ENCODE measurements at regions not wholly inside any gene's neighbourhood (a gene's known extent, or its start where the extent isn't known, plus 50 kb on each side); places are given as distances from the start of the nearest gene placed in this dataset.

DNA sequence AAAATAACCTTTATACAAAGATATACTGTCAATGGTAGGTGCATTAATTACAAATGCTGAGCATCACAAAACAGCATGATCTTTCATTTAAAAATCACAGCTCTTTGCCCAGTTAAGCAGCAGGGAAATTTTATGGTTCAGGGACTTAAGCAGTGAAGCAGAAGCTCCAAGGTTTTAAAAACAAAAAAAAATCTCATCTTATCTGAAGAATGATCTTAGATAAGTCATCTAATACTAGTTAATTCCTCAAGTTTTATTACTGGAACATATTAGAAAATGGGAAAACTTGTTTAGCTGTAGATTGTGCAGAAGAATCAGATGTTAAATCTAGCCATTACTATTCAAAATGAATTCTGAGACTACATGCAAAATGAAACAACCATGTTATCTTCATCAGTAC lies 289.9 kb downstream of the GASK1B start:
- Mint-ChIP-seq H3K36me3 (ENCODE audit: low read depth) (no peaks in the 10 kb centered on the region), H3K4me1 (ENCODE audit: low read depth) (no peaks in the 10 kb centered on the region), H3K27ac (no peak overlapping the region), H3K9me3 (no peaks in the 10 kb centered on the region), H3K4me3 (no peak overlapping the region), H3K27me3 (ENCODE audit: low read depth) (no peaks in the 10 kb centered on the region)
- intact Hi-C loops (cut with micrococcal nuclease) = no loop called here
- DNase-seq = no peak
- CTCF ChIA-PET = no interaction called here

DNA sequence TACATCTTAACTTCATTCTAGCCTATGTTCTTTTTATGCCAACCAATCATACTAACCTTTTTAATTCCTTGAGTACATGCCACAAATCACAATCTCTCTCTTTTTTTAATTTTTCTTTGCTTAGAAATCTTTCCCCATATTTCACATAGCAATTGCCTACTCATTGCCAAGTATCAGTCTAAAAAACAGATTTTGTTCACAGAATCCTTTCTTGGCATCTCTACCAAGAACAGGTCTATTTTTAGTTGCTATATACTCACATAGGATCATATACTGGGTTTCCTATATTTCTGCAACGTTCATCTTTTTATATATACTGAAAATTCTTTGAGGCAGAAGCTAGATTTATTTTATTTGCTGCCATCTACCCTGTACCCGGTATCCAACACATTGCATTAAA lies 292.1 kb downstream of the GASK1B start:
- Mint-ChIP-seq H3K4me3 (no peak overlapping the region), H3K4me1 (ENCODE audit: low read depth) (no peaks in the 10 kb centered on the region), H3K27ac (no peak overlapping the region), H3K9me3 (peaks cover 5% of the 10 kb centered on the region), H3K27me3 (ENCODE audit: low read depth) (no peaks in the 10 kb centered on the region), H3K36me3 (ENCODE audit: low read depth) (no peaks in the 10 kb centered on the region)
- CTCF ChIA-PET = no interaction called here
- intact Hi-C loops (cut with micrococcal nuclease) = no loop called here
- DNase-seq = no peak

DNA sequence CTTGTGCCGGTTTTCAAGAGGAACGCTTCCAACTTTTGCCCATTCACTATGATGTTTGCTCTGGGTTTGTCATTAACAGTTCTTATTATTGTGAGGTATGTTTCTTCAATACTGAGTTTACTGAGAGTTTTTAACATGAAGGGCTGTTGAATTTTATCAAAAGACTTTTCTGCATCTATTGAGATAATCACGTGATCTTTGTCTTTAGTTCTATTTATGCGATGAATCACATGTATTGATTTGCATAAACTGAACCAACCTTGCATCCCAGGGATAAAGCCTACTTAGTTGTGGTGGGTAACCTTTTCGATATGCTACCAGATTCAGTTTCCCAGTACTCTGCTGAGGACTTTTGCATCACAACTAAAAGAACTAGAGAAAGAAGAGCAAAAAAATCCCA lies 318.0 kb downstream of the GASK1B start:
- no peaks in the 10 kb centered on the region for H3K36me3 Mint-ChIP-seq (ENCODE audit: low read depth)
- H3K27me3 Mint-ChIP-seq (ENCODE audit: low read depth) = no peaks in the 10 kb centered on the region
- intact Hi-C loops (cut with micrococcal nuclease) = no loop called here
- CTCF ChIA-PET = no interaction called here
- H3K27ac Mint-ChIP-seq = no peak overlapping the region
- peaks cover 5% of the 10 kb centered on the region for H3K9me3 Mint-ChIP-seq
- no peak for DNase-seq
- no peaks in the 10 kb centered on the region for H3K4me1 Mint-ChIP-seq (ENCODE audit: low read depth)
- no peak overlapping the region for H3K4me3 Mint-ChIP-seq

DNA sequence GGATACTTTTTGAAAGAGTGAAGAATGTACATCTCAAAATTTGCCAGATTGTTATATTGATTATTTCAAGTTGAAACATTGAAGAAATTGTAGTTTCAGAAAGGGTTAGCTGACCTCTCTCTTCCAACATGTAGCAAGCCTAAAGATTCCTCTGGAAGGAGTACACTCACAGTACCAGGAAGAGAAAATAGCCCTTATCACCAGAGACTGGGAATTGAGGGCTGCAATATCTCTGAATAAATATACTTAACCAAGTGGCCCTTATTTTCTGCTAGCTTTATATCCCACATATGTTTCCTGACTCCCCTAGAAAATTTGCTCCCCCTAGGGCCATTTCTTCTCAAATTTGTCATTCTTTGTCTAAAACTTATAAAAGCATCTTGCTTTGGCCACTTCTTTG lies 332.2 kb downstream of the GASK1B start:
- CTCF ChIA-PET = no interaction called here
- no peak for DNase-seq
- Mint-ChIP-seq H3K4me1 (ENCODE audit: low read depth) (no peaks in the 10 kb centered on the region), H3K27me3 (ENCODE audit: low read depth) (no peaks in the 10 kb centered on the region), H3K27ac (no peak overlapping the region), H3K36me3 (ENCODE audit: low read depth) (no peaks in the 10 kb centered on the region), H3K9me3 (peaks cover 1% of the 10 kb centered on the region), H3K4me3 (no peak overlapping the region)
- intact Hi-C loops (cut with micrococcal nuclease) = no loop called here

DNA sequence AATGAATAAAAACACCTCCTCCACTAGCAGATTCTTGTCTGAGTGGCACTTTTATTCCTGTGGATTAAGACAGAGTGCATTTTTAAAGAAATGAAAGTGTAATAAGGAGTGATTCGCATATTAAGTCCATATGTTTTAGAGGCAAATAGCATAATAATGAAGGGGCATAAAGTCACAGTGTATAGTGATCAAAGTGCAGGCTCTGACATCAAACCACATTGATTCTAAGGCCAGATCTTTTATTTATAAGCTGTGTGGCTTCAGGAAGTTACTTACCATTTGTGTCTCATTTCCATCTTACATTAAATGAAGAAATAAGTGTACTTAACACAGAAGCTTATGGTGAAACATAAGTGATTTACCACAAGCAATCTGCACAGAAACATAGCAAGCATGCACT lies 332.8 kb downstream of the GASK1B start:
- Mint-ChIP-seq H3K27me3 (ENCODE audit: low read depth) (no peaks in the 10 kb centered on the region), H3K4me1 (ENCODE audit: low read depth) (no peaks in the 10 kb centered on the region), H3K9me3 (peaks cover 1% of the 10 kb centered on the region), H3K36me3 (ENCODE audit: low read depth) (no peaks in the 10 kb centered on the region), H3K27ac (no peak overlapping the region), H3K4me3 (no peak overlapping the region)
- intact Hi-C loops (cut with micrococcal nuclease) = no loop called here
- CTCF ChIA-PET = no interaction called here
- DNase-seq = no peak

DNA sequence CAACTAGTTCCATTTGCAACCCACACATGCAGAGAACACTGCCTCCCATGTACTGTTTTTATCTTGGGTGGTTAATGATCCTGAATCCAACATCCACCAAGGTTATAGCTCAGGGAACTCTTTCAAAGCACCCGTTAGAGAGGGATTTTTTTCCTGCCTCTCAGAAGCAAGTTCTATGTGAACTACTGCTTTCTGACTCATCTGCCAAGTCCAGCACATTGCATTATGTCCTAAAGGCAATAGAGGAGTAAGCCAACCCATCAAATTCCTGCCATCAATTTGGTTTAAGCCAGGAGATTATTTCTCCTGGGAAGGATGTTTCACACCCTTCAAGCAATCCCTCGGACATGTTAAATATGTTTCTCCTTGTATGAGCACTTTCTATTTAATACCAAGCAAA lies 334.5 kb downstream of the GASK1B start:
- Mint-ChIP-seq H3K27me3 (ENCODE audit: low read depth) (no peaks in the 10 kb centered on the region), H3K4me1 (ENCODE audit: low read depth) (no peaks in the 10 kb centered on the region), H3K27ac (no peak overlapping the region), H3K9me3 (peaks cover 1% of the 10 kb centered on the region), H3K36me3 (ENCODE audit: low read depth) (no peaks in the 10 kb centered on the region), H3K4me3 (no peak overlapping the region)
- intact Hi-C loops (cut with micrococcal nuclease) = no loop called here
- CTCF ChIA-PET = no interaction called here
- no peak for DNase-seq

DNA sequence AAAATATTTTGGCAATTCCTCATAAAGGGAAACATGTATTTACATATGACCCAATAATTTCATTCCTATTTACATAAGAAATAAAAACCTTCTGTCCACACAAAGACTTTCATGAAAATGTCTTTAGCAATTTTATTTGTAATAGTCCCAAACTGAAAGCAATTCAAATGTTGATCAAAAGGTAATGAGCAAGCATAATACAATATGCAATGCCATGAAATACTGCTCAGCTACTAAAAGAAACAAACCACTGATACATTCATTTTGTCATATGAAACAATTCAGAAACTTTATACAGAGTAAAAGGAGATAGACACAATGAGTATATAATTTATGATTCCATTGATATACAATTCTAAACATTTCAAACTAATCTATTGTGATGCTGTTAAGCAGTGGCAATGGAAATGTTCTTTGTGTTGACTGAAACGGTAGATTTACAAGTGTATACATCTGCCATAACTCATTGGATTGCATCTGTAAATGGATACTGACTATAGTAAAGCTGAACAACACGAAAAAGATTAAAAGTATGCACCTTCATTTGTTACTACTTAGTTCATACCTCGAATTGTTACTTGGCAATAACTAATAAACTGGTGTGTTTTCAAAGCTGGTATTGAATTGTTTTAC lies 335.6 kb downstream of the GASK1B start:
- no peak for DNase-seq
- Mint-ChIP-seq H3K4me3 (no peak overlapping the region), H3K36me3 (ENCODE audit: low read depth) (no peaks in the 10 kb centered on the region), H3K4me1 (ENCODE audit: low read depth) (no peaks in the 10 kb centered on the region), H3K27me3 (ENCODE audit: low read depth) (no peaks in the 10 kb centered on the region), H3K9me3 (peaks cover 1% of the 10 kb centered on the region), H3K27ac (no peak overlapping the region)
- CTCF ChIA-PET = no interaction called here
- intact Hi-C loops (cut with micrococcal nuclease) = no loop called here

DNA sequence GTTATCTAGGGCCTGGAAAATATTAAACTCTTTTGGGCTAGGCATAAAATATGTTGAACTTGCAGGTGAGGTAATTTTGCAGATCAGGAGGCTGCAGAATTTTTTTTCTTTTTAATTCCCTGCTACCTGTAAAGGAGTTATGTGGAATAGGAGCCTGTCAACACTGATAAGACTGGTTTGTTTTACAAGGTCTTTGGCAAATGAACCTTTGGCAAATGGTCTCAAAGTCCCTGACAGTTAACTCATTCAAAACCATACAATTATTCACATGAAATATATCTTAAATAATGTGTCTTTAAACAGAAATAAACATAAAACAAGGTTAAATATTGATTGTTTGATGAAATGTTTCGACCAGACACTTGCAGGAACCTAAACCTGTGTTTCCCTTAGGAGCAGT lies 340.2 kb downstream of the GASK1B start:
- CTCF ChIA-PET = no interaction called here
- no peaks in the 10 kb centered on the region for H3K36me3 Mint-ChIP-seq (ENCODE audit: low read depth)

DNA sequence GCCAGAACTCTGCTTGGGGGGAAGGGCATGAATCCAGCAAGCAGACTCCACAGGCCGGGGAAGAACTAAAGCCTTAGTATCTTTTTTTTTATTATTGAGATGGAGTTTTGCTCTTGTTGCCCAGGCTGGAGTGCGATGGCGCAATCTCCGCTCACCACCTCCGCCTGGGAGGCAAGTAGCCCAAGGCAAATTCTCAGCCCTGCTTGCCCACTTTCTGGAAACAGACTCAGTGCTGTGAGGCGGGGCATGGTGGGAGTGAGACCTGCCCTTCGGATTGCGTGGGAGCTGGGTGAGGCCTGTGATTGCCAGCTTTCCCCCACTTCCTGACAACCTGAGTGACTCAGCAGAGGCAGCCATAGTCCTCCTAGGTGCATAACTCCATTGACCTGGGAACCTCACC lies 348.8 kb downstream of the GASK1B start:
- no peak overlapping the region for H3K27ac Mint-ChIP-seq
- CTCF ChIA-PET = no interaction called here
- intact Hi-C loops (cut with micrococcal nuclease) = no loop called here

More for the DNA sequence above, 340.2 kb downstream of the GASK1B start:
- no peak overlapping the region for H3K27ac Mint-ChIP-seq
- DNase-seq = no peak
- H3K27me3 Mint-ChIP-seq (ENCODE audit: low read depth) = no peaks in the 10 kb centered on the region
- no peak overlapping the region for H3K4me3 Mint-ChIP-seq
- intact Hi-C loops (cut with micrococcal nuclease) = no loop called here
- no peaks in the 10 kb centered on the region for H3K4me1 Mint-ChIP-seq (ENCODE audit: low read depth)
- H3K9me3 Mint-ChIP-seq = peaks cover 10% of the 10 kb centered on the region

DNA sequence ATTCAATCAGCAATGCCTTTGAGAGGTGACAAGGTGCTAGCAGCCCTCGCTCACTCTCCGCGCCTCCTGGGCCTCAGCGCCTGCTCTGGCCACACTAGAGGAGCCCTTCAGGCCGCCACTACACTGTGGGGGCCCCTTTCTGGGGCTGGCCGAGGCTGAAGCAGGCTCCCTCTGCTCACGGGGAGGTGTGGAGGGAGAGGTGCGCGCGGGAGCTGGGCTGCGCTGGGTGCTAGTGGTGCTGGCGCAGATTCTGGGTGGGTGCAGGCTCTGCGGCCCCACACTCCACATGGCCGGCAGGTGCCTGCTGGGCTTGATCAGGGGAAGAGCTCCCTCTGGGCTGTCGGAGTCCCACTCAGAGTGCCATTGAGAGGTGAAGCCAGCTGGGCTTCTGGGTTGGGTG lies 351.0 kb downstream of the GASK1B start:
- Mint-ChIP-seq H3K4me3 (no peak overlapping the region), H3K9me3 (peaks cover 4% of the 10 kb centered on the region), H3K4me1 (ENCODE audit: low read depth) (no peaks in the 10 kb centered on the region), H3K36me3 (ENCODE audit: low read depth) (no peaks in the 10 kb centered on the region), H3K27ac (no peak overlapping the region), H3K27me3 (ENCODE audit: low read depth) (no peaks in the 10 kb centered on the region)
- intact Hi-C loops (cut with micrococcal nuclease) = no loop called here
- CTCF ChIA-PET = no interaction called here
- no peak for DNase-seq

More for the DNA sequence above, 348.8 kb downstream of the GASK1B start:
- DNase-seq = no peak
- H3K4me1 Mint-ChIP-seq (ENCODE audit: low read depth) = no peaks in the 10 kb centered on the region
- peaks cover 9% of the 10 kb centered on the region for H3K9me3 Mint-ChIP-seq
- no peaks in the 10 kb centered on the region for H3K36me3 Mint-ChIP-seq (ENCODE audit: low read depth)
- no peaks in the 10 kb centered on the region for H3K27me3 Mint-ChIP-seq (ENCODE audit: low read depth)
- no peak overlapping the region for H3K4me3 Mint-ChIP-seq

DNA sequence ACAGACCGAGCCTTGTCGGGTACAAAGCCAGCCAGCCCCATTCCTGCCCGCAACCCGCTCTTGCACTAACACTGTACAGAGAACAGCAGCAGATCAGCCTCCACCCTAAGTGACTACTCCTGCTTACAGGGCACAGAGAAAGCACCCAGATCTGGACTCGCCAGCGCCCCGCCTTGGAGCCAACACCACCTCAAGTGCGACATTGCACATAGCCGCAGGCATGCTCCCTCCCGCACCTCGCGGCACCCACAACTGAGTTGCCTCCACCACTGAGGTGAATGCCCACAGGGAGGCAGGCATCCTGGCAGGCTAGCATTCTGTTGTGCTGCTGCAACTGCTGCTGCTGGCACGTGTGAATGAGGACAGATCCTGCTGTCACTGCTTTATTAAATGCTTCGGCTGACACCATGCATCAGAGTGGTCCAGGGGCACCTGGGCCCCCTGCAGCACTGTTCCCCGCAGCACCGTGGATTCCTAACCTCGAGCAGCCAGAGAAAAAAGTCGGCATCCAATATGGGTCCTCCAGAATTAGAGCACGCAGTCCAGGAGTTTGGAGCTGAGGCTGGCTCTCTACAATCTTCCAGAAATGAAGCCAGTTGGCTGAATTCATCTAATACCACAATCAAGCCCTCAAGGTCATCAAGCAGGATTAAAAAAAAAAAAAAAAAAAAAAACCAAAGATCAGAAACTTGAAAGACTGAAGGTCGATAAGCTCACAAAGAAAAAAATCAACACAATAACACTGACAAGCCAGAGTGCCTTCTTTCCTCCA lies 352.9 kb downstream of the GASK1B start:
- H3K36me3 Mint-ChIP-seq (ENCODE audit: low read depth) = no peaks in the 10 kb centered on the region
- H3K9me3 Mint-ChIP-seq = peaks cover under 1% of the 10 kb centered on the region
- no peak overlapping the region for H3K4me3 Mint-ChIP-seq
- intact Hi-C loops (cut with micrococcal nuclease) = no loop called here
- no peaks in the 10 kb centered on the region for H3K27me3 Mint-ChIP-seq (ENCODE audit: low read depth)
- H3K4me1 Mint-ChIP-seq (ENCODE audit: low read depth) = no peaks in the 10 kb centered on the region
- DNase-seq = no peak
- CTCF ChIA-PET = no interaction called here
- H3K27ac Mint-ChIP-seq = no peak overlapping the region

DNA sequence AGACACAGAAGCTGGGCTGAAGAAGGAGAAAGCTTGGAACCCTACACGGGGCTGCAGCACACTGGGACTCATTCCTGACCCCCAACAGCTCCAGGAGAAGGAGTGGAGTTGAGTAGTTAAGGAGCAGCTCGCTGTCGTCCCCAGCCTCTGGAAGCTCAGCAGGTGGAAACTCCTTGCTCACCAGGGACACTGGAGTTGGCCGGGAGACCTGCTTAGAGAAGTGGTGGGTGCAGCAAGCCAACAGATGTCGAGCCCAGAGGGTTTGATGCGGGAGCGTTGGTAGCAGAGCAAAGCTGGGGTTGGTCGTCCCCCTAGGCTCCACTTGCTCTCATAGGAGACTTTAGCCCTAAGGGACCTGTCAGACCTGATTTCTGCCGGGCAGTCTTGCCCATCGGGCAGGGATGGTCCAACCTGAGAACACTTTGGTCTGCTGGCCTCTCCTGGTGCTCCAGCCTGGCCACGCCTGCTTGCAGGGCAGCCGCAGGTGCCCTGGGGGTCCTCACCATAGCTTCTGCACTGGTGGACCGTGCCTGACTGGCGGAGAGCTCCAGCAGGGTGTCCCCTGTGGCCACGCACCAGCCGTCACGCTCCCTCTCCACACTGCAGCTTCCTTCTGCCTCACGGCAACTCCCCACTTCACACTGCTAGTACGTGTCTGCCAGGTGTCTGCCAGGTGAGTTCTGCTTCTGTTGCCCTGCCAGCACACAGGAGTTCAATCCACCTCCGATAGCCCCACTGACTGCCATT lies 353.7 kb downstream of the GASK1B start:
- CTCF ChIA-PET = no interaction called here
- H3K27ac Mint-ChIP-seq = no peak overlapping the region
- H3K36me3 Mint-ChIP-seq (ENCODE audit: low read depth) = no peaks in the 10 kb centered on the region
- DNase-seq = no peak
- no peaks in the 10 kb centered on the region for H3K9me3 Mint-ChIP-seq
- H3K4me1 Mint-ChIP-seq (ENCODE audit: low read depth) = no peaks in the 10 kb centered on the region
- intact Hi-C loops (cut with micrococcal nuclease) = no loop called here
- no peak overlapping the region for H3K4me3 Mint-ChIP-seq
- H3K27me3 Mint-ChIP-seq (ENCODE audit: low read depth) = no peaks in the 10 kb centered on the region

Data from activated naive CD4-positive, alpha-beta T cell treated with anti-CD3 and anti-CD28 coated beads for 36 hours (primary cell).